ENCODE measurements at regions not wholly inside any gene's neighbourhood (a gene's known extent, or its start where the extent isn't known, plus 50 kb on each side); places are given as distances from the start of the nearest gene placed in this dataset.

DNA sequence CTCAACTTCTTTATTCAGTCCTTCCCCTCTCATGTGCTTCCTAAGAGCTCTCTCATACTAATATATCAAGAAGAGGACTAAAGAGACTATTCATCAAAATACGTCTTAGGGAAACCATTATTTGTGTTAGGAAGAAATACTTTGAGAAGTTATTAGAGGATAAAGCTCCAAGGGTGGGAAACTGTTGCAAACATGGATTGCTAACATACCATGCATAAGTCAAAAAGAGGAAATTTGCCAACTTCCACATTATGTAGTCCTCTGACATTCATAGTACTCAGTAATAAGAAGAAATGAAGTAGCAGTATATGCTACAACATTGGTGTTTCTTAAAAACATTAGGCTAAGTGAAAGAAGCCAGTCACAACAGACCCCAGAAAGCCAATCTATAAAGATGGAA lies 128.8 kb upstream of the CLEC14A start:
- ChIA-PET POLR2A (no interaction called here), CTCF (no interaction called here)
- Mint-ChIP-seq H3K9me3 (peaks cover 3% of the 10 kb centered on the region), H3K27ac (no peak overlapping the region), H3K27me3 (no peaks in the 10 kb centered on the region), H3K36me3 (ENCODE audit: low read depth) (no peaks in the 10 kb centered on the region), H3K4me3 (no peak overlapping the region), H3K4me1 (ENCODE audit: low read depth) (no peaks in the 10 kb centered on the region)
- Histone ChIP-seq H3K9me3 (ENCODE audit: control insufficient read depth in 1 of 2, insufficient read depth in 1 of 2, low read length in 2 of 2) (no peaks in the 10 kb centered on the region), H3K27me3 (ENCODE audit: control insufficient read depth in 1 of 2, insufficient read depth in 2 of 2, low read length in 2 of 2) (no peaks in the 10 kb centered on the region), H3K27ac (ENCODE audit: low read depth in 1 of 2, low read length in 2 of 2) (no peak overlapping the region), H3K4me3 (ENCODE audit: low read length) (no peak overlapping the region), H3K36me3 (ENCODE audit: insufficient read depth, low read length) (no peaks in the 10 kb centered on the region), H3K4me1 (ENCODE audit: insufficient read depth, low read length) (no peaks in the 10 kb centered on the region)
- intact Hi-C loops (cut with DNase I, micrococcal nuclease): no loop called here
- ATAC-seq (ENCODE audit: poor library complexity) (no peak), DNase-seq (no peak)
- TF ChIP-seq, protein P1, sequence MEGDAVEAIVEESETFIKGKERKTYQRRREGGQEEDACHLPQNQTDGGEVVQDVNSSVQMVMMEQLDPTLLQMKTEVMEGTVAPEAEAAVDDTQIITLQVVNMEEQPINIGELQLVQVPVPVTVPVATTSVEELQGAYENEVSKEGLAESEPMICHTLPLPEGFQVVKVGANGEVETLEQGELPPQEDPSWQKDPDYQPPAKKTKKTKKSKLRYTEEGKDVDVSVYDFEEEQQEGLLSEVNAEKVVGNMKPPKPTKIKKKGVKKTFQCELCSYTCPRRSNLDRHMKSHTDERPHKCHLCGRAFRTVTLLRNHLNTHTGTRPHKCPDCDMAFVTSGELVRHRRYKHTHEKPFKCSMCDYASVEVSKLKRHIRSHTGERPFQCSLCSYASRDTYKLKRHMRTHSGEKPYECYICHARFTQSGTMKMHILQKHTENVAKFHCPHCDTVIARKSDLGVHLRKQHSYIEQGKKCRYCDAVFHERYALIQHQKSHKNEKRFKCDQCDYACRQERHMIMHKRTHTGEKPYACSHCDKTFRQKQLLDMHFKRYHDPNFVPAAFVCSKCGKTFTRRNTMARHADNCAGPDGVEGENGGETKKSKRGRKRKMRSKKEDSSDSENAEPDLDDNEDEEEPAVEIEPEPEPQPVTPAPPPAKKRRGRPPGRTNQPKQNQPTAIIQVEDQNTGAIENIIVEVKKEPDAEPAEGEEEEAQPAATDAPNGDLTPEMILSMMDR (IDR thresholded peaks at IDR 0.05): no peak

DNA sequence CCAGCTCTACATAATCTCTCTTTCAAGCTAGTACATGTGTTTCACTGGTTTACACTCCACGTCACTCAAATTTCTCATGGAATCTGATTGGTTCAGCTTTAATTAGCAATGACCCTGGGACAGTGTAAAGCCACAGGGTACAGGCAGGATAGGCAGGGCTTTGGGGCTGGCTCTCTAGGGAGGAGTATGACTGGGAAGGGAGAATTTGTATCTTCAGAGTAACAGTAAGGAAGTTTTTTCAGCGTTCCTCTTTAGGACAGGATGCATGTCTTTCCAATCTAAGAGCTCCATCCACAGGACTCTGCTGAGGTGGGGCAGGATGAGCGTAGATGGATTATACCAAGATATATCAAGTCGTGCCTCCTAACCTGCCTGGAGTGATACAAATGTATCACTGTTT lies 112.0 kb upstream of the CLEC14A start:
- ATAC-seq (ENCODE audit: poor library complexity): no peak
- TF ChIP-seq, protein P1 (IDR thresholded peaks at IDR 0.05): no peak
- DNase-seq: no peak
- Histone ChIP-seq H3K27ac (ENCODE audit: low read depth in 1 of 2, low read length in 2 of 2) (no peak overlapping the region), H3K36me3 (ENCODE audit: insufficient read depth, low read length) (no peaks in the 10 kb centered on the region), H3K4me3 (ENCODE audit: low read length) (no peak overlapping the region), H3K9me3 (ENCODE audit: control insufficient read depth in 1 of 2, insufficient read depth in 1 of 2, low read length in 2 of 2) (no peaks in the 10 kb centered on the region), H3K27me3 (ENCODE audit: control insufficient read depth in 1 of 2, insufficient read depth in 2 of 2, low read length in 2 of 2) (no peaks in the 10 kb centered on the region), H3K4me1 (ENCODE audit: insufficient read depth, low read length) (no peaks in the 10 kb centered on the region)
- no peak overlapping the region for H3K4me3 Mint-ChIP-seq
- intact Hi-C loops (cut with DNase I, micrococcal nuclease): no loop called here
- no peaks in the 10 kb centered on the region for H3K36me3 Mint-ChIP-seq (ENCODE audit: low read depth)
- ChIA-PET POLR2A (no interaction called here), CTCF (no interaction called here)
- no peak overlapping the region for H3K27ac Mint-ChIP-seq
- H3K27me3 Mint-ChIP-seq: no peaks in the 10 kb centered on the region
- no peaks in the 10 kb centered on the region for H3K4me1 Mint-ChIP-seq (ENCODE audit: low read depth)
- H3K9me3 Mint-ChIP-seq: no peaks in the 10 kb centered on the region

DNA sequence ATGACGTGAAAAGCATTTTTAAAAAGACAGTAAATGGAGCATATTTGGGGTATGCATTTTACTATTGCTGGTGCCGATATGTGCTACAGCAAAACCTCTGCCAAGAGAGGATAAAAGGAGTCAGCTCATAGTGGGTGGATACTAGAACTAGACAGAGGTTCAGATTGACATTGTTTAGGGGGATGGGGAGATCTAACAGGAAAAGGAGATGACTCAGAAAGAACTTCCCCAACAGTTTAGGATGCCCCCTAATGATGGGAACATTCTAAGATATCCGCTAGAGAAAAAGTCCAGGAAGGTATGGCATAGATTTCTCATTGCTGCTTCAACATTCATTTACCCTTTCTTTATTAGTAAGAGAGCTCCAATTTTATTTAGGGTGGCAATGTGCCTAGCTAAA lies 110.5 kb upstream of the CLEC14A start:
- Histone ChIP-seq H3K4me1 (ENCODE audit: insufficient read depth, low read length) (no peaks in the 10 kb centered on the region), H3K27me3 (ENCODE audit: control insufficient read depth in 1 of 2, insufficient read depth in 2 of 2, low read length in 2 of 2) (no peaks in the 10 kb centered on the region), H3K4me3 (ENCODE audit: low read length) (no peak overlapping the region), H3K36me3 (ENCODE audit: insufficient read depth, low read length) (no peaks in the 10 kb centered on the region), H3K9me3 (ENCODE audit: control insufficient read depth in 1 of 2, insufficient read depth in 1 of 2, low read length in 2 of 2) (no peaks in the 10 kb centered on the region), H3K27ac (ENCODE audit: low read depth in 1 of 2, low read length in 2 of 2) (no peak overlapping the region)
- Mint-ChIP-seq H3K4me3 (no peak overlapping the region), H3K36me3 (ENCODE audit: low read depth) (no peaks in the 10 kb centered on the region), H3K27me3 (no peaks in the 10 kb centered on the region), H3K4me1 (ENCODE audit: low read depth) (no peaks in the 10 kb centered on the region), H3K27ac (no peak overlapping the region), H3K9me3 (no peaks in the 10 kb centered on the region)
- intact Hi-C loops (cut with DNase I, micrococcal nuclease): no loop called here
- ATAC-seq (ENCODE audit: poor library complexity) (no peak), DNase-seq (no peak)
- POLR2A ChIA-PET: no interaction called here
- CTCF ChIA-PET: no interaction called here
- TF ChIP-seq, protein P1 (IDR thresholded peaks at IDR 0.05): no peak
